ENCODE measurements at regions not wholly inside any gene's neighbourhood (a gene's known extent, or its start where the extent isn't known, plus 50 kb on each side); places are given as distances from the start of the nearest gene placed in this dataset.
"Not testable (repeated sequence)": the region's sequence is repeated elsewhere in the genome, so short reads cannot be mapped to it uniquely, and the experiment has no call there.

- peak; percentile 24 for DNase-seq
Observed at GRCh38 chr5:42989190-42989589, 50.9 kb downstream of the ANXA2R start.

- no peak for DNase-seq
Observed at GRCh38 chr5:42988568-42988967, 51.6 kb downstream of the ANXA2R start.

- no peak for DNase-seq
Observed at GRCh38 chr5:42985129-42986037, 54.7 kb downstream of the ANXA2R start.

- DNase-seq = no peak
Observed at GRCh38 chr5:42984307-42984706, 55.8 kb downstream of the ANXA2R start.

- DNase-seq = no peak
Observed at GRCh38 chr5:42982107-42982622, 58.0 kb downstream of the ANXA2R start.

- not testable (repeated sequence) for DNase-seq
Observed at GRCh38 chr5:42981417-42982106, 58.6 kb downstream of the ANXA2R start.

- DNase-seq = not testable (repeated sequence)
Observed at GRCh38 chr5:42981015-42981414, 59.1 kb downstream of the ANXA2R start.

- not testable (repeated sequence) for DNase-seq
Observed at GRCh38 chr5:42980391-42980790, 59.7 kb downstream of the ANXA2R start.

GRCh38 chr5:42979242-42979641 is 60.9 kb downstream of the ANXA2R start:
- DNase-seq = not testable (repeated sequence)

GRCh38 chr5:42974536-42974935 is 65.6 kb downstream of the ANXA2R start:
- no peak for DNase-seq

- DNase-seq = no peak
Observed at GRCh38 chr5:42970636-42971559, 69.2 kb downstream of the ANXA2R start.

- no peak for DNase-seq
Observed at GRCh38 chr5:42965934-42966333, 74.2 kb downstream of the ANXA2R start.

GRCh38 chr5:42963412-42963811 is 76.7 kb downstream of the ANXA2R start:
- no peak for DNase-seq

- no peak for DNase-seq
Observed at GRCh38 chr5:42962124-42962523, 78.0 kb downstream of the ANXA2R start.

- DNase-seq = no peak
Observed at GRCh38 chr5:42960506-42960905, 79.6 kb downstream of the ANXA2R start.

- DNase-seq = no peak
Observed at GRCh38 chr5:42956551-42956950, 83.6 kb downstream of the ANXA2R start.

GRCh38 chr5:42953041-42953440 is 87.1 kb downstream of the ANXA2R start:
- DNase-seq = no peak

GRCh38 chr5:42952578-42952974 is 87.5 kb downstream of the ANXA2R start:
- no peak for DNase-seq

- peak; percentile 89 for DNase-seq
Observed at GRCh38 chr5:42951293-42951840, 88.8 kb downstream of the ANXA2R start.

GRCh38 chr5:42950456-42951292 is 89.4 kb downstream of the ANXA2R start:
- peak; percentile 64 for DNase-seq

GRCh38 chr5:42950116-42950455 is 90.0 kb downstream of the ANXA2R start:
- no peak for DNase-seq
